IMR-90 (cell line): ENCODE measurements at regions not wholly inside any gene's neighbourhood (a gene's known extent, or its start where the extent isn't known, plus 50 kb on each side); places are given as distances from the start of the nearest gene placed in this dataset.

Experiments used
- ATAC-seq: fragments of 200-7000 bp; cut with Tn5 transposase; 2 replicates; pipeline ENCODE4 v1.9.1; 2020; ENCODE audit warnings: low read depth, mild to moderate bottlenecking, moderate library complexity
- BruUV-seq: library from RNA; stranded (reverse); fragments of 400-500 nt; replicated peaks from 2 replicates; lab custom pipeline; 2021; lab: Mats Ljungman, UMichigan
- CTCF ChIA-PET: fragments of 300-600 bp; formaldehyde crosslinking; extraction: SDS; loops from one replicate; lab custom pipeline; 2021; ENCODE audit warnings: antibody characterized with exemption; lab: Yijun Ruan, JAX
- POLR2A ChIA-PET: fragments of 300-600 bp; sonication (Branson Sonifier 250); formaldehyde crosslinking; loops from one replicate; lab custom pipeline; 2022; ENCODE audit warnings: antibody characterized with exemption; ENCODE audit not compliant: unreplicated experiment; lab: Charles Lee
- DNase-seq: peaks from one replicate; pipeline ENCODE4 v3.0.0; 2013
- H2AFZ ChIP-seq: replicated peaks from 2 replicates; pipeline ENCODE3; 2013; ENCODE audit warnings: low read length, mild to moderate bottlenecking; ENCODE audit not compliant: poor library complexity
- H2AK5ac ChIP-seq: 2 replicates; pipeline ENCODE4 v1.6.1; 2013; ENCODE audit warnings: low read depth, low read length, inconsistent platforms
- H2AK9ac ChIP-seq: replicated peaks from 2 replicates; pipeline ENCODE3; 2013; ENCODE audit warnings: mild to moderate bottlenecking, low read depth, low read length, moderate library complexity; ENCODE audit not compliant: poor library complexity
- H2BK120ac ChIP-seq: 2 replicates; pipeline ENCODE4 v1.6.1; 2013; ENCODE audit warnings: low read depth, low read length, inconsistent platforms
- H2BK15ac ChIP-seq: 3 replicates; pipeline ENCODE4 v1.6.1; 2013; ENCODE audit warnings: low read depth, low read length, inconsistent platforms
- H2BK20ac ChIP-seq: 2 replicates; pipeline ENCODE4 v1.6.1; 2013; ENCODE audit warnings: low read depth, mild to moderate bottlenecking, inconsistent platforms, low read length, moderate library complexity
- H2BK5ac ChIP-seq: 2 replicates; pipeline ENCODE4 v1.6.1; 2013; ENCODE audit warnings: mild to moderate bottlenecking, low read depth, low read length, inconsistent platforms; ENCODE audit not compliant: poor library complexity, severe bottlenecking
- H3K14ac ChIP-seq: replicated peaks from 2 replicates; pipeline ENCODE4 v1.6.1; 2013; ENCODE audit warnings: low read depth, low read length, inconsistent platforms
- H3K18ac ChIP-seq: 2 replicates; pipeline ENCODE4 v1.6.1; 2013; ENCODE audit warnings: low read depth, low read length, control low read depth
- H3K23ac ChIP-seq: 2 replicates; pipeline ENCODE4 v1.6.1; 2013; ENCODE audit warnings: low read depth, low read length, inconsistent platforms
- H3K27ac ChIP-seq: 2 replicates; pipeline ENCODE4 v1.5.1; 2013; ENCODE audit warnings: mild to moderate bottlenecking, control low read depth, low read length; ENCODE audit not compliant: insufficient read depth
- H3K27me3 ChIP-seq: 2 replicates; pipeline ENCODE4 v1.6.1; 2013; ENCODE audit warnings: low read length; ENCODE audit not compliant: control insufficient read depth, insufficient read depth
- H3K36me3 ChIP-seq: 2 replicates; pipeline ENCODE4 v1.6.1; 2013; ENCODE audit warnings: low read length, mixed read lengths; ENCODE audit not compliant: control insufficient read depth, insufficient read depth
- H3K4ac ChIP-seq: 2 replicates; pipeline ENCODE4 v1.6.1; 2013; ENCODE audit warnings: low read depth, low read length, inconsistent platforms
- H3K4me1 ChIP-seq: 2 replicates; pipeline ENCODE4 v1.6.1; 2013; ENCODE audit warnings: low read length, mixed read lengths; ENCODE audit not compliant: control insufficient read depth, insufficient read depth
- H3K4me2 ChIP-seq: 2 replicates; pipeline ENCODE4 v1.6.1; 2013; ENCODE audit warnings: low read depth, mild to moderate bottlenecking, control low read depth, low read length, moderate library complexity
- H3K4me3 ChIP-seq: 2 replicates; pipeline ENCODE4 v1.5.1; 2013; ENCODE audit warnings: low read depth, mild to moderate bottlenecking, control low read depth, low read length, moderate library complexity; ENCODE audit not compliant: insufficient read depth
- H3K56ac ChIP-seq: 2 replicates; pipeline ENCODE4 v1.6.1; 2013; ENCODE audit warnings: low read length, inconsistent platforms; ENCODE audit not compliant: insufficient read depth; ENCODE audit errors: extremely low read depth
- H3K79me1 ChIP-seq, 2 experiments: 2 replicates each; pipeline ENCODE4 v1.6.1; 2013; ENCODE audit warnings: low read length in 2 of 2, inconsistent platforms in 1 of 2, low read depth in 1 of 2
- H3K9ac ChIP-seq: 2 replicates; pipeline ENCODE4 v1.6.1; 2013; ENCODE audit warnings: low read depth, low read length, control low read depth
- H3K9me1 ChIP-seq: 2 replicates; pipeline ENCODE4 v1.6.1; 2013; ENCODE audit warnings: low read length, inconsistent platforms; ENCODE audit not compliant: insufficient read depth
- H3K9me3 ChIP-seq: 2 replicates; pipeline ENCODE4 v1.6.1; 2013; ENCODE audit warnings: low read length; ENCODE audit not compliant: control insufficient read depth, insufficient read depth
- H4K20me1 ChIP-seq: 2 replicates; pipeline ENCODE4 v1.6.1; 2013; ENCODE audit warnings: low read length, inconsistent platforms; ENCODE audit not compliant: insufficient read depth
- H4K5ac ChIP-seq: 2 replicates; pipeline ENCODE4 v1.6.1; 2013; ENCODE audit warnings: mild to moderate bottlenecking, low read depth, low read length, control low read depth
- H4K8ac ChIP-seq, 2 experiments: 2 replicates each; pipeline ENCODE4 v1.6.1; 2013; ENCODE audit warnings: low read depth in 2 of 2, low read length in 2 of 2, control low read depth in 1 of 2, inconsistent platforms in 1 of 2
- H4K91ac ChIP-seq: 2 replicates; pipeline ENCODE4 v1.6.1; 2013; ENCODE audit warnings: low read depth, low read length, inconsistent platforms; ENCODE audit not compliant: insufficient read depth
- CHD1 ChIP-seq: IDR thresholded peaks from 2 replicates; pipeline ENCODE4 v1.6.1; 2012; ENCODE audit warnings: low read depth, low read length, improper control_type of control experiment
- FOS ChIP-seq: fragments of 150-350 bp; IDR thresholded peaks from 2 replicates; pipeline ENCODE4 v1.6.1; 2016; ENCODE audit warnings: low read depth, low read length
- POLR2A ChIP-seq: IDR thresholded peaks from 2 replicates; pipeline ENCODE4 v1.6.1; 2012; ENCODE audit warnings: mild to moderate bottlenecking, low read depth, low read length
- SMC3 ChIP-seq: fragments of 150-350 bp; IDR thresholded peaks from 2 replicates; pipeline ENCODE4 v1.6.1; 2016; ENCODE audit warnings: low read depth, mild to moderate bottlenecking, antibody characterized with exemption, low read length, moderate library complexity
- WGBS, 2 experiments: methylation state at CpG; one replicate each; pipeline versions ENCODE4 v1.1.5 to v1.1.7; 2013; ENCODE audit warnings: missing lambda C conversion rate in 2 of 2; ENCODE audit not compliant: insufficient read length in 1 of 2; ENCODE audit errors: extremely low coverage in 2 of 2; 5-methylcytosine and 5-hydroxymethylcytosine counted together
- dilution Hi-C: fragments of 300-500 bp; cut with HindIII; formaldehyde crosslinking; loops from one replicate; pipeline ENCODE4 v1.14.3; 2018; ENCODE audit warnings: low sequenced_read_pairs; ENCODE audit not compliant: unreplicated experiment
- in situ Hi-C: fragments of 300-500 bp; cut with MboI; formaldehyde crosslinking; loops from 3 replicates; pipeline ENCODE4 v1.14.3; 2019; ENCODE audit warnings: low sequenced_read_pairs, inconsistent platforms, mixed read lengths
- intact Hi-C: fragments of 100-400 bp; cut with micrococcal nuclease; formaldehyde crosslinking; loops from 2 replicates; pipeline ENCODE4 v1.10.0; 2022
- TF ChIP-seq, protein P1 (sequence below): fragments of 150-350 bp; IDR thresholded peaks from 2 replicates; pipeline ENCODE4 v1.6.1; 2016; ENCODE audit warnings: low read depth, mild to moderate bottlenecking, low read length, moderate library complexity, borderline replicate concordance

DNA sequence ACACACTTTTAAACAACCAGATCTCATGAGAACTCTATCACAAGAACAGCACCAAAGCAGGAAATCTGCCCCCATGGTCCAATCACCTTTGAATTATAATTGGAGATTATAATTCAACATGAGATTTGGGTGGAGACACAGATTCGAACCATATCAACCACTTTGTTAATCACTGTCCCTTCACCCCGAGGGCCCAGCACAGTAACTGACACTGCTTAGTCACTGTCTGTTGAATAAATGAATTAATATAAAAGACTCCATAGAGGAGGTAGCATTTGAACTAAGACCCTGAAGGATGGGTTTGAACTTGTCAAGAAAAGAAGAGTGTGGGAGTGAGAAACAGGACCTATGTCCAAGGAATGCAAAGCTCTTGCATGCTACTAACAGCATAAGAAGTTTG is 276.4 kb downstream of the SHOX2 start:
- Histone ChIP-seq H3K9me3 (no peaks in the 10 kb centered on the region), H3K14ac (no peak overlapping the region), H3K9me1 (no peaks in the 10 kb centered on the region), H3K27me3 (peaks cover 1% of the 10 kb centered on the region; the same call in 1 of the 2 replicates), H4K20me1 (no peaks in the 10 kb centered on the region), H4K5ac (no peak overlapping the region), H3K4ac (no peak overlapping the region), H4K8ac (no peak overlapping the region), H3K4me1 (no peaks in the 10 kb centered on the region), H3K27ac (no peak overlapping the region), H3K9ac (no peak overlapping the region), H3K56ac (no peak overlapping the region), H2BK20ac (no peak overlapping the region), H3K18ac (no peak overlapping the region), H2BK15ac (no peak overlapping the region), H2BK120ac (no peak overlapping the region), H3K23ac (no peak overlapping the region), H2AK5ac (no peak overlapping the region), H3K36me3 (no peaks in the 10 kb centered on the region), H3K4me3 (no peak overlapping the region), H3K4me2 (no peak overlapping the region), H2BK5ac (no peak overlapping the region), H2AFZ (no peak overlapping the region), H2AK9ac (no peak overlapping the region), H3K79me1 (no peaks in the 10 kb centered on the region), H4K91ac (no peak overlapping the region)
- dilution Hi-C loops: no loop called here
- no peak for TF ChIP-seq SMC3
- TF ChIP-seq FOS: no peak
- no peak for TF ChIP-seq POLR2A
- TF ChIP-seq, protein P1, sequence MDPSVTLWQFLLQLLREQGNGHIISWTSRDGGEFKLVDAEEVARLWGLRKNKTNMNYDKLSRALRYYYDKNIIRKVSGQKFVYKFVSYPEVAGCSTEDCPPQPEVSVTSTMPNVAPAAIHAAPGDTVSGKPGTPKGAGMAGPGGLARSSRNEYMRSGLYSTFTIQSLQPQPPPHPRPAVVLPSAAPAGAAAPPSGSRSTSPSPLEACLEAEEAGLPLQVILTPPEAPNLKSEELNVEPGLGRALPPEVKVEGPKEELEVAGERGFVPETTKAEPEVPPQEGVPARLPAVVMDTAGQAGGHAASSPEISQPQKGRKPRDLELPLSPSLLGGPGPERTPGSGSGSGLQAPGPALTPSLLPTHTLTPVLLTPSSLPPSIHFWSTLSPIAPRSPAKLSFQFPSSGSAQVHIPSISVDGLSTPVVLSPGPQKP: no peak
- TF ChIP-seq CHD1: no peak
- CTCF ChIA-PET: interaction anchor here (1.0 kb wide), 1 partner anchor 10 kb away, joined by 3 read pairs; no protein-coding TSS in a partner anchor
- POLR2A ChIA-PET: no interaction called here
- WGBS, 2 experiments: no CpG with 5 or more reads among the region's 2 CpGs
- no TSS peak for BruUV-seq
- DNase-seq (no peak), ATAC-seq (no peak)
- in situ Hi-C loops: no loop called here
- intact Hi-C loops: no loop called here
